ENCODE measurements at regions not wholly inside any gene's neighbourhood (a gene's known extent, or its start where the extent isn't known, plus 50 kb on each side); places are given as distances from the start of the nearest gene placed in this dataset.

GRCh38 chr18:26794230-26795101, 71.0 kb downstream of the AQP4 start:
- DNase-seq = no peak
- intact Hi-C loops (cut with DNase I) = no loop called here

- DNase-seq = no peak
Observed at GRCh38 chr18:26792661-26793060, 72.8 kb downstream of the AQP4 start.

GRCh38 chr18:26791676-26792075, 73.8 kb downstream of the AQP4 start:
- intact Hi-C loops (cut with DNase I) = no loop called here
- no peak for DNase-seq

More at GRCh38 chr18:26792661-26793060, 72.8 kb downstream of the AQP4 start:
- intact Hi-C loops (cut with DNase I) = no loop called here

- intact Hi-C loops (cut with DNase I) = no loop called here
- DNase-seq = no peak
Observed at GRCh38 chr18:26784599-26784998, 80.9 kb downstream of the AQP4 start.

GRCh38 chr18:26783170-26783569, 82.3 kb downstream of the AQP4 start:
- intact Hi-C loops (cut with DNase I) = no loop called here
- no peak for DNase-seq

GRCh38 chr18:26780520-26781325, 84.8 kb downstream of the AQP4 start:
- no peak for DNase-seq
- intact Hi-C loops (cut with DNase I) = no loop called here

GRCh38 chr18:26778054-26778393, 87.5 kb downstream of the AQP4 start:
- intact Hi-C loops (cut with DNase I) = no loop called here
- DNase-seq = no peak

GRCh38 chr18:26777351-26778053, 88.0 kb downstream of the AQP4 start:
- intact Hi-C loops (cut with DNase I) = no loop called here
- peak in 2 of 42 donors; percentile 17 to 36 for DNase-seq

GRCh38 chr18:26772691-26773090, 92.8 kb downstream of the AQP4 start:
- intact Hi-C loops (cut with DNase I) = no loop called here
- no peak for DNase-seq

- intact Hi-C loops (cut with DNase I) = no loop called here
Observed at GRCh38 chr18:26771524-26771923, 94.0 kb downstream of the AQP4 start.

GRCh38 chr18:26768385-26768784, 97.1 kb downstream of the AQP4 start:
- intact Hi-C loops (cut with DNase I) = no loop called here
- no peak for DNase-seq

More at GRCh38 chr18:26771524-26771923, 94.0 kb downstream of the AQP4 start:
- peak in 1 of 42 donors; percentile 28 for DNase-seq

- no peak for DNase-seq
- intact Hi-C loops (cut with DNase I) = no loop called here
Observed at GRCh38 chr18:26765498-26765897, 100.0 kb downstream of the AQP4 start.

GRCh38 chr18:26764586-26764985, 100.9 kb downstream of the AQP4 start:
- intact Hi-C loops (cut with DNase I) = no loop called here
- DNase-seq = no peak

GRCh38 chr18:26764177-26764576, 101.3 kb downstream of the AQP4 start:
- intact Hi-C loops (cut with DNase I) = no loop called here
- DNase-seq = no peak

GRCh38 chr18:26763446-26764110, 101.9 kb downstream of the AQP4 start:
- DNase-seq = no peak
- intact Hi-C loops (cut with DNase I) = no loop called here

- intact Hi-C loops (cut with DNase I) = no loop called here
- peak in 1 of 42 donors; percentile 39 for DNase-seq
Observed at GRCh38 chr18:26757263-26758019, 108.1 kb downstream of the AQP4 start.

GRCh38 chr18:26756556-26756955, 109.0 kb downstream of the AQP4 start:
- intact Hi-C loops (cut with DNase I) = no loop called here
- DNase-seq = no peak

GRCh38 chr18:26746826-26747475, 118.6 kb downstream of the AQP4 start:
- no peak for DNase-seq
- intact Hi-C loops (cut with DNase I) = no loop called here

Measured in head of caudate nucleus (tissue), 42 donors.